Activated T-cell treated with anti-CD3 and anti-CD28 coated beads for 24 hours (primary cell): ENCODE measurements at regions not wholly inside any gene's neighbourhood (a gene's known extent, or its start where the extent isn't known, plus 50 kb on each side); places are given as distances from the start of the nearest gene placed in this dataset.
"Not testable (repeated sequence)": the region's sequence is repeated elsewhere in the genome, so short reads cannot be mapped to it uniquely, and the experiment has no call there.

Source experiments
- DNase-seq: peaks from one replicate; pipeline ENCODE4 v3.0.0-alpha.2; 2020; ENCODE audit warnings: low read depth

DNA sequence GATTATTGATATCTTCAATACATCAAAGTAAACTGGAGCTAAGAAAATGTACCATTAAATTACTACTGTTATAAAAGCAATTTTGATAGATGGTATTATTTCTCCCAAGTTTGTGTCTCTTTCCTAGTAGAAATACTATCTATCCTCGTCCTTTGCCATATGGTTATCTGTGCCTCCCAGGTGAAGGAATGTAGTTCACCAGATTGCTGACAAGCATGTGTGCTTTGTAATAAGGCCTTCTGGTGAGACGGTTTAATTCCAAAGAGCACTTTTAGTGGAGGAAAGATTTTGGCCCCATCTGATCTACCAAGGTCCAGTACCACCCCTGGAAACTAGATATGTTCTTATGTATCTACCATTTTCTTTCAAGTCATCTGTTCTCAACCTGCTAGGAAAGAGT lies 243.6 kb downstream of the DLEU7 start:
- DNase-seq = no peak

GRCh38 chr13:50608370-50608769 lies 235.1 kb downstream of the DLEU7 start:
- no peak for DNase-seq

GRCh38 chr13:50609011-50609410 lies 234.5 kb downstream of the DLEU7 start:
- DNase-seq = no peak

- no peak for DNase-seq
These were observed 233.3 kb downstream of the DLEU7 start for GRCh38 chr13:50610238-50610637.

GRCh38 chr13:50611117-50611781 lies 232.2 kb downstream of the DLEU7 start:
- no peak for DNase-seq

GRCh38 chr13:50612717-50613116 lies 230.8 kb downstream of the DLEU7 start:
- DNase-seq = no peak

DNA sequence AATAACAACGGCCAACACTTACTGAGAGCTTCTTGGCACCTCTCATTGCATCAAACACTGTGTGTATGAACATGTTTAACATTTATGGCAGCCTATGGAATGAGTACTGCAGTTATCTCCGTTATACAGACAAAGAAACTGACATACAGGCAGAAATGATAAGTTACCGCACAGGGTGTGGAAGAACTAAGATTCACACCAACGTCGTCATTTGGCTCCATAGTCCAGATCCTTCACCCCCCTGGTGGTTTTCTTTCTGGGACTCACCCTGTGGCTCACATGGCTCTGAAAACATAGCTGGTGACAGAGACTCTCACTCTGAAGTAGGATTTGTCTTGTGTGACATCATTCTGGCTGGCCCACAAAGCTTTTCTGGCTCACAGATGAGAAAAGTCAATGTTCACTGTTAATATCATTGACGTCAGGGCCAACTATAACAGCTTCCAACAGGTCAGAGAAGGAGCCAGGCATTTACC lies 230.1 kb downstream of the DLEU7 start:
- no peak for DNase-seq

DNA sequence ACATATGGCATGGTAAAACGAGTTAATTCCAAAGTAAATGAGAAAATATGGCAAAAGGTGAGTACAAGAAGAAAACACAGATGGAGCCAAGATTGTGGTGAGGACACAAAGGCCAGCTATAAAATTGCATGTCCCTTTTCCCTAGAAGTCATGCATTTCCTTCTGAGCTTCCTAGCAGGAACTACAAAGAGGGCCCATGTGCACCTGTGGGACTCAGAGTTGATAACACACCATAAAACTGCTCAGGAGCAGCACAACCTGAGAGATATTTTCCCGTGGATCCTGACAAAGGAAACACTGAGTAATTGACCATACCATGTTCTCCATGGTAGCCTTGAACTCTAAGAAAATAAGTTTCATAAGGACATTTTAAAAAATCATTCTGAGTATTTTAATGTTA lies 228.3 kb downstream of the DLEU7 start:
- DNase-seq = no peak

DNA sequence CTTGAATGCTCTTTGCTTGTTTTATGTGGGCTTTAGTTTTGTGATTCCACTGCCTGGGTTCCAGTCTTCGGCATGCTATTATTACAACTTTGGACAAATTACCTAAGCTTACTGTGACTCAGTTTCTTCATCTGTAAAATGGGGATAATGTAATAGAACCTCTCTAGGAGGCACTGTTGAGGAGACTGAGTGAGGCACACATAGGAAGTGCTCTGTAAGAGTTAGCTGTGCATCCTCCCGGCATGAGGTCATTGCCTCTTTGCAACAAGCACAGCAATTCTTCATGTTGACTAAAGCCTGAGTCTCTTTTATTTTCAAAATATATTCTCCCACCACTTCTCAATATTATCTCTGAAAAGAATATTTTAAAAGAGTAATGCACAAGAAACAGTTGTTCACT lies 227.4 kb downstream of the DLEU7 start:
- DNase-seq = no peak

GRCh38 chr13:50617134-50617721 lies 226.3 kb downstream of the DLEU7 start:
- DNase-seq = no peak

- DNase-seq = no peak
These were observed 225.3 kb downstream of the DLEU7 start for GRCh38 chr13:50618206-50618605.

- DNase-seq = no peak
These were observed 217.4 kb downstream of the DLEU7 start for GRCh38 chr13:50626101-50626547.

GRCh38 chr13:50627111-50627510 lies 216.4 kb downstream of the DLEU7 start:
- no peak for DNase-seq

- not testable (repeated sequence) for DNase-seq
These were observed 215.0 kb downstream of the DLEU7 start for GRCh38 chr13:50628512-50628911.

GRCh38 chr13:50629497-50629896 lies 214.0 kb downstream of the DLEU7 start:
- no peak for DNase-seq

GRCh38 chr13:50629966-50630365 lies 213.5 kb downstream of the DLEU7 start:
- no peak for DNase-seq

DNA sequence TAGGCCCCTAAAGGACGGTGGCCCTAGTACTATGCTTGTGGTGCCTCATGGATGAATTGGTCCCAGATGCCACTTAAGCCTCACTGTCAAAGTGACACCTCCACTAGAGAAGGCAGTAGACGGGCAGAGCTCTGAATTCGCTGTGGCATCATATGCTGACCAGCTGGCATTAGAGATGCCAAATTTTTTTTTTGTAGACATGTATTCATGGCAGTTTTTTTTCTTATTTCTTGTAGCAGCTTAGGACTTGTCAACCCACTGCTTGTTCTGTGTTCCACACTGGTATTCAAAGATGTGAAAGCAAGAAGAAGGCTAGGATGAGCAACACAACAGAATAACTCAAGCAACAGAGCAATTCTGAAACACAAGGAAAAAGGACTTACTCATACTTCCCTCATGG lies 212.5 kb downstream of the DLEU7 start:
- DNase-seq = no peak

- no peak for DNase-seq
These were observed 209.2 kb downstream of the DLEU7 start for GRCh38 chr13:50634339-50634738.

DNA sequence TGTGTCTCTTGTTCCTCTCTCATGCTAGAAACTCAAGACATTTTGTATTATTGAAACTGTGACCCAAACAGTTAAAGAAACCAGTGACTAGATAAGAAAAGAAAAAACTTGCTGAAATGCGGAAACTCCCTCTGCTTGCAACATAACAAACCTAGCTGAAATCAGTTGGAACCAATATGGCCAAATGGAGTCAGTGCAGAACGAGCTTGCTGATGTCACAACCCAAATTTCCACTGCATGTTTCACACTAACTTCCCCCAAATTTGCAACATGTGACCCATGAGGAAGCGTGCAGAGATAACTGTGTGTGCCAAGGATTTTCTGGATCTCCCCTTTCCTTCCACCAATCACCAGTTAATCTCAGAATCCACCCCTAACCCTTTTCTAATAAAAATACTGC lies 208.0 kb downstream of the DLEU7 start:
- no peak for DNase-seq

DNA sequence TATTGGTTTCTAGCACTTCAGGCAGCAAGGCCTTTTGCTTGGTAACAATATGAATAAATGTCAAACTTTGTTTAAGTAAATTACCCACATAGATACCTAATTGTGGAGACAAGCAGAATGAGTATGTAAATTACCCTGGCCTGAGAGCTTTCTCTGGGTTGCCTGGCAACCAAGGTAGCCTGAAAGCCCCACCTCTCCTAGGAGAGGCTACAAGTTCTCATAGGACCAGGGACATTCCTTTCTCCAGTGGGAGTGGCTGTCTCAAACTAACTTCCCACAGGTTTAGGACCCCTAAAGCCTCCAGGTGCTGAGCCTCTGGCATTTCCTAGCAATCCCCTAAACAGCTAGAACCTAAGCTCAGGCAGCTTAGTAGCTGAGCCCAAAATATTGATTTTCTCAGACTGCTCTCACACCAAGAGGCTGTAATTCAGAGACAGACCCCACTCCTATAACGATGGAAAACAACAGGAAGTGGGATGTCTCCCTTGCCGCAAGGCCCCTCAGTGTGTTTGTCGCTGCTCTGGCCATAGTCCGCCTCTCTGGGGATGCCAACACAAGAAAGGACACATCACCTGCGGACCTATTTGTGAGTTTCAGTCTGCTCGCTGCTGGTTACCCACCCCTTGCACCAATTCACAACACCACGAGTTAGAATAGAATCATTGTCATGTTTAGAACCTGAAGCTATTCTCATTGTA lies 207.3 kb downstream of the DLEU7 start:
- no peak for DNase-seq

GRCh38 chr13:50643060-50643459 lies 200.4 kb downstream of the DLEU7 start:
- no peak for DNase-seq

- DNase-seq = no peak
These were observed 199.2 kb downstream of the DLEU7 start for GRCh38 chr13:50644081-50644871.

GRCh38 chr13:50645092-50645491 lies 198.4 kb downstream of the DLEU7 start:
- DNase-seq = no peak
